ENCODE measurements at regions not wholly inside any gene's neighbourhood (a gene's known extent, or its start where the extent isn't known, plus 50 kb on each side); places are given as distances from the start of the nearest gene placed in this dataset.

- TF ChIP-seq TAF1 (IDR thresholded peaks at IDR 0.05; ENCODE audit: low read depth): no peak
- TF ChIP-seq FOXM1 (IDR thresholded peaks at IDR 0.05; ENCODE audit: borderline replicate concordance, low read depth): peak; percentile 31; the same call in 1 of the 2 replicates
- TF ChIP-seq TEAD4 (IDR thresholded peaks at IDR 0.05): peak; percentile 30; the same call in 1 of the 2 replicates
- TF ChIP-seq MAX (IDR thresholded peaks at IDR 0.05): 0 out of 2 replicates have a peak, but pooled peaks have one; percentile 13
- TF ChIP-seq TCF12 (IDR thresholded peaks at IDR 0.05; ENCODE audit: low read depth): no peak; the same call in 1 of the 2 replicates
- TF ChIP-seq NFIC (IDR thresholded peaks at IDR 0.05): peak; percentile 27
- no peak for TF ChIP-seq CEBPB (IDR thresholded peaks at IDR 0.05)
- no peak for TF ChIP-seq USF1 (IDR thresholded peaks at IDR 0.05)
- no peak for TF ChIP-seq CREB1 (IDR thresholded peaks at IDR 0.05; ENCODE audit: low read depth)
- TF ChIP-seq YY1 (IDR thresholded peaks at IDR 0.05; ENCODE audit: low read depth): no peak
- no peak for TF ChIP-seq REST (IDR thresholded peaks at IDR 0.05; ENCODE audit: low read depth)
- no peak for TF ChIP-seq EGR1 (IDR thresholded peaks at IDR 0.05)
- no peak for TF ChIP-seq ZBTB7A (IDR thresholded peaks at IDR 0.05; ENCODE audit: low read depth)
- TF ChIP-seq RAD21 (IDR thresholded peaks at IDR 0.05; ENCODE audit: low read depth): peak; percentile 3; the same call in 1 of the 2 replicates
- TF ChIP-seq EP300 (IDR thresholded peaks at IDR 0.05; ENCODE audit: borderline replicate concordance): peak; percentile 68; the same call in 1 of the 2 replicates
Measured at GRCh38 chr1:232378266-232379062, 251.5 kb downstream of the SIPA1L2 start.

- 0 out of 2 replicates have a peak, but pooled peaks have one; percentile 47 for TF ChIP-seq EGR1 (IDR thresholded peaks at IDR 0.05)
- TF ChIP-seq YY1 (IDR thresholded peaks at IDR 0.05; ENCODE audit: low read depth): no peak
- peak; percentile 59 for TF ChIP-seq NFIC (IDR thresholded peaks at IDR 0.05)
- peak; percentile 75 for TF ChIP-seq EP300 (IDR thresholded peaks at IDR 0.05; ENCODE audit: borderline replicate concordance)
- peak; percentile 1; the same call in 1 of the 2 replicates for TF ChIP-seq RAD21 (IDR thresholded peaks at IDR 0.05; ENCODE audit: low read depth)
Measured at GRCh38 chr1:232377494-232377770, 252.5 kb downstream of the SIPA1L2 start.

GRCh38 chr1:232376632-232377493 is 253.1 kb downstream of the SIPA1L2 start:
- TF ChIP-seq TAF1 (IDR thresholded peaks at IDR 0.05; ENCODE audit: low read depth) (no peak), EGR1 (IDR thresholded peaks at IDR 0.05) (no peak)

- TF ChIP-seq CREB1 (IDR thresholded peaks at IDR 0.05; ENCODE audit: low read depth) (no peak), YY1 (IDR thresholded peaks at IDR 0.05; ENCODE audit: low read depth) (no peak), REST (IDR thresholded peaks at IDR 0.05; ENCODE audit: low read depth) (no peak), NFIC (IDR thresholded peaks at IDR 0.05) (no peak), RAD21 (IDR thresholded peaks at IDR 0.05; ENCODE audit: low read depth) (no peak), TAF1 (IDR thresholded peaks at IDR 0.05; ENCODE audit: low read depth) (no peak), FOXM1 (IDR thresholded peaks at IDR 0.05; ENCODE audit: borderline replicate concordance, low read depth) (no peak), USF1 (IDR thresholded peaks at IDR 0.05) (no peak), EGR1 (IDR thresholded peaks at IDR 0.05) (no peak), EP300 (IDR thresholded peaks at IDR 0.05; ENCODE audit: borderline replicate concordance) (no peak), TCF12 (IDR thresholded peaks at IDR 0.05; ENCODE audit: low read depth) (no peak), MAX (IDR thresholded peaks at IDR 0.05) (no peak), ZBTB7A (IDR thresholded peaks at IDR 0.05; ENCODE audit: low read depth) (no peak), CEBPB (IDR thresholded peaks at IDR 0.05) (no peak), TEAD4 (IDR thresholded peaks at IDR 0.05) (no peak)
Measured at GRCh38 chr1:232372841-232373440, 257.0 kb downstream of the SIPA1L2 start.

GRCh38 chr1:232372431-232372830 is 257.5 kb downstream of the SIPA1L2 start:
- no peak for TF ChIP-seq REST (IDR thresholded peaks at IDR 0.05; ENCODE audit: low read depth)
- TF ChIP-seq MAX (IDR thresholded peaks at IDR 0.05): no peak
- TF ChIP-seq USF1 (IDR thresholded peaks at IDR 0.05): no peak
- no peak for TF ChIP-seq CREB1 (IDR thresholded peaks at IDR 0.05; ENCODE audit: low read depth)
- TF ChIP-seq NFIC (IDR thresholded peaks at IDR 0.05): no peak
- no peak for TF ChIP-seq EP300 (IDR thresholded peaks at IDR 0.05; ENCODE audit: borderline replicate concordance)
- no peak for TF ChIP-seq RAD21 (IDR thresholded peaks at IDR 0.05; ENCODE audit: low read depth)
- TF ChIP-seq CEBPB (IDR thresholded peaks at IDR 0.05): no peak
- TF ChIP-seq EGR1 (IDR thresholded peaks at IDR 0.05): no peak
- TF ChIP-seq YY1 (IDR thresholded peaks at IDR 0.05; ENCODE audit: low read depth): no peak
- no peak for TF ChIP-seq FOXM1 (IDR thresholded peaks at IDR 0.05; ENCODE audit: borderline replicate concordance, low read depth)
- TF ChIP-seq ZBTB7A (IDR thresholded peaks at IDR 0.05; ENCODE audit: low read depth): no peak
- TF ChIP-seq TCF12 (IDR thresholded peaks at IDR 0.05; ENCODE audit: low read depth): no peak
- TF ChIP-seq TAF1 (IDR thresholded peaks at IDR 0.05; ENCODE audit: low read depth): no peak
